ENCODE measurements at regions not wholly inside any gene's neighbourhood (a gene's known extent, or its start where the extent isn't known, plus 50 kb on each side); places are given as distances from the start of the nearest gene placed in this dataset.

- Histone ChIP-seq H3K4me1 (no peaks in the 10 kb centered on the region), H3K27ac (no peak overlapping the region), H3K27me3 (no peaks in the 10 kb centered on the region), H3K9me3 (no peaks in the 10 kb centered on the region), H3K36me3 (no peaks in the 10 kb centered on the region), H3K4me3 (no peak overlapping the region)
- intact Hi-C loops (cut with DNase I) = no loop called here
- DNase-seq (ENCODE audit: low spot score in 2 of 2) = no peak
- no peak for TF ChIP-seq CTCF (IDR thresholded peaks at IDR 0.05)
Observed at GRCh38 chr5:87627363-87627762, 214.6 kb upstream of the CCNH start.

- Histone ChIP-seq H3K9me3 (no peaks in the 10 kb centered on the region), H3K27me3 (no peaks in the 10 kb centered on the region), H3K4me3 (no peak overlapping the region), H3K27ac (no peak overlapping the region), H3K36me3 (no peaks in the 10 kb centered on the region), H3K4me1 (no peaks in the 10 kb centered on the region)
- DNase-seq (ENCODE audit: low spot score in 2 of 2) = no peak
- intact Hi-C loops (cut with DNase I) = no loop called here
- TF ChIP-seq CTCF (IDR thresholded peaks at IDR 0.05) = no peak
Observed at GRCh38 chr5:87608385-87608784, 195.7 kb upstream of the CCNH start.

GRCh38 chr5:87605663-87606062 lies 192.9 kb upstream of the CCNH start:
- no peaks in the 10 kb centered on the region for H3K36me3 ChIP-seq
- no peaks in the 10 kb centered on the region for H3K27me3 ChIP-seq
- DNase-seq (ENCODE audit: low spot score in 2 of 2) = no peak
- no peak overlapping the region for H3K27ac ChIP-seq
- no peaks in the 10 kb centered on the region for H3K9me3 ChIP-seq
- H3K4me3 ChIP-seq = no peak overlapping the region
- intact Hi-C loops (cut with DNase I) = no loop called here
- no peak for TF ChIP-seq CTCF (IDR thresholded peaks at IDR 0.05)
- no peaks in the 10 kb centered on the region for H3K4me1 ChIP-seq

DNA sequence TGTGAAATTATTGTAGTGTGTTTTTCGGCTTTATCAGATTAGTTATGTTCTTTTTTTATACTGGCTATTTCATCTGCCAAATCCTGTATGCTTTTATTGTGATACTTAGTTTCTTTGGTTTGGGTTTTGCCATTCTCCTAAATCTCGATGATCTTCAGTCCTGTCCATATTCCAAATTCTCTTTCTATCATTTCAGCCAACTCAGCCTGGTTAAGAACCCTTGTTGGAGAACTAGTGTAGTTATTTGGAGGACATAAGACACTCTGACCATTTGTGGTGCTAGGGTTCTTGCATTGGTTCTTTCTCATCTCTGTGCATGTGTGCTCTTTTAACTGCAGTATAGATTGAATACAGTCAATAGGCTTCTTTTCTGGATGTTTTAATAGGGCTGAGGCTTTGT lies 187.0 kb upstream of the CCNH start:
- Histone ChIP-seq H3K4me1 (no peaks in the 10 kb centered on the region), H3K9me3 (no peaks in the 10 kb centered on the region), H3K4me3 (no peak overlapping the region), H3K27me3 (no peaks in the 10 kb centered on the region), H3K27ac (no peak overlapping the region), H3K36me3 (no peaks in the 10 kb centered on the region)
- TF ChIP-seq CTCF (IDR thresholded peaks at IDR 0.05) = no peak
- intact Hi-C loops (cut with DNase I) = no loop called here
- DNase-seq (ENCODE audit: low spot score in 2 of 2) = no peak

GRCh38 chr5:87598460-87598859 lies 185.7 kb upstream of the CCNH start:
- Histone ChIP-seq H3K36me3 (no peaks in the 10 kb centered on the region), H3K4me1 (no peaks in the 10 kb centered on the region), H3K4me3 (no peak overlapping the region), H3K27me3 (no peaks in the 10 kb centered on the region), H3K27ac (no peak overlapping the region), H3K9me3 (no peaks in the 10 kb centered on the region)
- TF ChIP-seq CTCF (IDR thresholded peaks at IDR 0.05) = no peak
- DNase-seq (ENCODE audit: low spot score in 2 of 2) = no peak
- intact Hi-C loops (cut with DNase I) = no loop called here

DNA sequence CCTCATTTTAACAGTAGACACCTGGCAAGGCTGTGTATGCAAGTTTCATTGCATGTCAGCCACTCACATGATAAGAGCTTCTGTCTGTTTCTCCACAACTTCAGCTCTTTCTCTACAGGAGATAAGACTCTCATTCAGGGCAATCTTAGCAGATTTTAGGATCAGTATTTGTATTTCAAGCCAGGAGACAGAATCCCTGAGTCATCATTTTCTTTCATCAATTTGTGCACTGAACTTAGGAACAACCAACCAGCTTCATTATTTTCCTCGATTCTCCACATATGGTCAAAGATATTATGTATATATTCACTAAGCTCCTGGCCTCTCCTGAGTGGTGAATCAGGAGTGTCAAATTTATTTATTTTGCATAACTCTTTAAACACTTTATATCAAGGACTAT lies 181.8 kb upstream of the CCNH start:
- no peak for TF ChIP-seq CTCF (IDR thresholded peaks at IDR 0.05)
- Histone ChIP-seq H3K9me3 (no peaks in the 10 kb centered on the region), H3K27me3 (no peaks in the 10 kb centered on the region), H3K27ac (no peak overlapping the region), H3K4me1 (no peaks in the 10 kb centered on the region), H3K4me3 (no peak overlapping the region), H3K36me3 (no peaks in the 10 kb centered on the region)
- DNase-seq (ENCODE audit: low spot score in 2 of 2) = no peak
- intact Hi-C loops (cut with DNase I) = no loop called here

All from ascending aorta (tissue), 2 donors.